WTC11 (cell line): ENCODE measurements at regions not wholly inside any gene's neighbourhood (a gene's known extent, or its start where the extent isn't known, plus 50 kb on each side); places are given as distances from the start of the nearest gene placed in this dataset.

Source experiments
- ATAC-seq: fragments of 200-7000 bp; cut with Tn5 transposase; 2 replicates; pipeline ENCODE4 v1.10.0; 2021; ENCODE audit warnings: mild to moderate bottlenecking, moderate library complexity
- CTCF ChIA-PET: fragments of 300-600 bp; sonication (Branson Sonifier 250); formaldehyde crosslinking; loops from one replicate; lab custom pipeline; 2021; ENCODE audit warnings: antibody characterized with exemption; lab: Charles Lee
- POLR2A ChIA-PET: fragments of 350-600 bp; sonication (Branson Sonifier 250); formaldehyde crosslinking; loops from one replicate; lab custom pipeline; 2021; ENCODE audit warnings: antibody characterized with exemption; lab: Charles Lee
- DNase-seq: peaks from one replicate; pipeline ENCODE4 v3.0.0; 2021; ENCODE audit warnings: low spot score
- H3K27ac Mint-ChIP-seq: 2 replicates; pipeline ENCODE4 v1.8.0; 2021; ENCODE audit warnings: mixed read lengths
- H3K27me3 Mint-ChIP-seq: 2 replicates; pipeline ENCODE4 v1.8.0; 2021; ENCODE audit warnings: low read depth, mild to moderate bottlenecking, moderate library complexity, mixed read lengths
- H3K36me3 Mint-ChIP-seq: 2 replicates; pipeline ENCODE4 v1.8.0; 2021; ENCODE audit warnings: mixed read lengths
- H3K4me1 Mint-ChIP-seq: 2 replicates; pipeline ENCODE4 v1.8.0; 2022; ENCODE audit warnings: mixed read lengths
- H3K4me3 Mint-ChIP-seq: 2 replicates; pipeline ENCODE4 v1.8.0; 2021; ENCODE audit warnings: mild to moderate bottlenecking, moderate library complexity, mixed read lengths
- H3K9me3 Mint-ChIP-seq: 2 replicates; pipeline ENCODE4 v1.8.0; 2021; ENCODE audit warnings: mixed read lengths
- ARID4B ChIP-seq: sonication (generic); formaldehyde crosslinking; IDR thresholded peaks from 2 replicates; pipeline ENCODE4 v1.8.0; 2023; ENCODE audit warnings: missing genetic modification reagents, mild to moderate bottlenecking, borderline replicate concordance
- ATF6 ChIP-seq: sonication (generic); formaldehyde crosslinking; IDR thresholded peaks from 2 replicates; pipeline ENCODE4 v1.8.1; 2023; ENCODE audit warnings: mild to moderate bottlenecking, missing genetic modification reagents
- CDX4 ChIP-seq: fragments of 250-450 bp; sonication (Bioruptor Pico); IDR thresholded peaks from 2 replicates; pipeline ENCODE4 v1.9.0; 2021; ENCODE audit warnings: moderate library complexity, mild to moderate bottlenecking, inconsistent platforms, borderline replicate concordance
- CTCF ChIP-seq: fragments of 200-600 bp; IDR thresholded peaks from 2 replicates; pipeline ENCODE4 v1.8.0; 2022; ENCODE audit warnings: antibody characterized with exemption
- E2F5 ChIP-seq: sonication (generic); formaldehyde crosslinking; IDR thresholded peaks from 2 replicates; pipeline ENCODE4 v1.8.1; 2022; ENCODE audit warnings: mild to moderate bottlenecking, moderate library complexity, missing genetic modification reagents
- ELF4 ChIP-seq: sonication (generic); formaldehyde crosslinking; IDR thresholded peaks from 2 replicates; pipeline ENCODE4 v1.8.1; 2022; ENCODE audit warnings: low read depth, mild to moderate bottlenecking, moderate library complexity, missing genetic modification reagents
- FOXK1 ChIP-seq: sonication (generic); formaldehyde crosslinking; IDR thresholded peaks from 2 replicates; pipeline ENCODE4 v1.8.0; 2022; ENCODE audit warnings: mild to moderate bottlenecking, moderate library complexity, missing genetic modification reagents
- IRF2 ChIP-seq: sonication (generic); formaldehyde crosslinking; IDR thresholded peaks from 2 replicates; pipeline ENCODE4 v1.8.0; 2022; ENCODE audit warnings: low read depth, missing genetic modification reagents, borderline replicate concordance
- JUN ChIP-seq: sonication (generic); formaldehyde crosslinking; IDR thresholded peaks from 2 replicates; pipeline ENCODE4 v1.8.0; 2023; ENCODE audit warnings: mild to moderate bottlenecking, missing genetic modification reagents
- MAX ChIP-seq: sonication (generic); formaldehyde crosslinking; IDR thresholded peaks from 2 replicates; pipeline ENCODE4 v1.8.0; 2022; ENCODE audit warnings: mild to moderate bottlenecking, missing genetic modification reagents
- NR2C2 ChIP-seq: sonication (generic); formaldehyde crosslinking; IDR thresholded peaks from 2 replicates; pipeline ENCODE4 v1.8.0; 2022; ENCODE audit warnings: mild to moderate bottlenecking, missing genetic modification reagents
- SOX15 ChIP-seq: fragments of 250-450 bp; sonication (Bioruptor Pico); IDR thresholded peaks from 2 replicates; pipeline ENCODE4 v1.9.0; 2021; ENCODE audit warnings: mild to moderate bottlenecking
- ZBTB21 ChIP-seq: sonication (generic); formaldehyde crosslinking; IDR thresholded peaks from 2 replicates; pipeline ENCODE4 v1.8.1; 2023; ENCODE audit warnings: mild to moderate bottlenecking, missing genetic modification reagents, borderline replicate concordance
- ZNF121 ChIP-seq: sonication (generic); formaldehyde crosslinking; IDR thresholded peaks from 2 replicates; pipeline ENCODE4 v1.8.0; 2023; ENCODE audit warnings: missing genetic modification reagents
- ZNF138 ChIP-seq: sonication (generic); formaldehyde crosslinking; conservative IDR thresholded peaks from 2 replicates; pipeline ENCODE4 v1.8.1; 2022; ENCODE audit warnings: mild to moderate bottlenecking, moderate library complexity, missing genetic modification reagents
- ZNF263 ChIP-seq: sonication (generic); formaldehyde crosslinking; IDR thresholded peaks from 2 replicates; pipeline ENCODE4 v1.8.1; 2022; ENCODE audit warnings: low read depth, mild to moderate bottlenecking, moderate library complexity, missing genetic modification reagents
- ZNF396 ChIP-seq: fragments of 250-450 bp; sonication (Bioruptor Pico); IDR thresholded peaks from 2 replicates; pipeline ENCODE4 v1.8.0; 2021; ENCODE audit warnings: mild to moderate bottlenecking, moderate library complexity, borderline replicate concordance
- ZNF512 ChIP-seq: sonication (generic); formaldehyde crosslinking; IDR thresholded peaks from 2 replicates; pipeline ENCODE4 v1.8.1; 2022; ENCODE audit warnings: missing genetic modification reagents, borderline replicate concordance

- TF ChIP-seq CTCF (no peak), MAX (CRISPR knock-in tag) (no peak), E2F5 (CRISPR knock-in tag) (no peak), ZNF396 (CRISPR knock-in tag) (no peak), IRF2 (CRISPR knock-in tag) (no peak)
Observed at GRCh38 chr6:137654365-137654981, 160.3 kb upstream of the OLIG3 start (continued).

- Mint-ChIP-seq H3K27me3 (no peaks in the 10 kb centered on the region; the same call in 1 of the 2 replicates), H3K9me3 (peaks cover 68% of the 10 kb centered on the region), H3K4me1 (no peaks in the 10 kb centered on the region), H3K4me3 (no peak overlapping the region), H3K36me3 (peaks cover 40% of the 10 kb centered on the region), H3K27ac (no peak overlapping the region)
- CTCF ChIA-PET = no interaction called here
- ATAC-seq (no peak), DNase-seq (no peak)
- POLR2A ChIA-PET = no interaction called here
- TF ChIP-seq E2F5 (CRISPR knock-in tag) (no peak), ATF6 (CRISPR knock-in tag) (no peak), CDX4 (no peak), ARID4B (CRISPR knock-in tag) (no peak), ZBTB21 (CRISPR knock-in tag) (no peak), ZNF138 (CRISPR knock-in tag) (no peak), SOX15 (CRISPR knock-in tag) (no peak), FOXK1 (CRISPR knock-in tag) (no peak), CTCF (no peak), ZNF121 (CRISPR knock-in tag) (no peak), NR2C2 (CRISPR knock-in tag) (no peak), ELF4 (CRISPR knock-in tag) (no peak), ZNF263 (CRISPR knock-in tag) (no peak), JUN (CRISPR knock-in tag) (no peak), ZNF512 (CRISPR knock-in tag) (no peak)
Observed at GRCh38 chr6:137655291-137655690, 161.1 kb upstream of the OLIG3 start.
